Trophoblast cell (in vitro differentiated cells and primary cell): ENCODE measurements at regions not wholly inside any gene's neighbourhood (a gene's known extent, or its start where the extent isn't known, plus 50 kb on each side); places are given as distances from the start of the nearest gene placed in this dataset.

Experiments used
- DNase-seq, 2 donors: peaks; one replicate each; pipeline ENCODE4 v3.0.0-alpha.2; 2016
- H2AFZ ChIP-seq: 2 replicates; pipeline ENCODE4 v1.6.1; 2013; ENCODE audit warnings: low read length, moderate library complexity, mild to moderate bottlenecking; ENCODE audit not compliant: insufficient read depth, poor library complexity
- H2AK5ac ChIP-seq: 2 replicates; pipeline ENCODE4 v1.6.1; 2013; ENCODE audit warnings: mild to moderate bottlenecking, low read length
- H2BK120ac ChIP-seq: 2 replicates; pipeline ENCODE4 v1.6.1; 2013; ENCODE audit warnings: low read length, mild to moderate bottlenecking, moderate library complexity; ENCODE audit not compliant: insufficient read depth, poor library complexity
- H2BK12ac ChIP-seq: 2 replicates; pipeline ENCODE4 v1.6.1; 2013; ENCODE audit warnings: mild to moderate bottlenecking, low read length, moderate library complexity
- H2BK5ac ChIP-seq: 2 replicates; pipeline ENCODE4 v1.6.1; 2013; ENCODE audit warnings: low read length, low read depth, moderate library complexity, mild to moderate bottlenecking; ENCODE audit not compliant: poor library complexity
- H3K14ac ChIP-seq: 2 replicates; pipeline ENCODE4 v1.6.1; 2013; ENCODE audit warnings: mild to moderate bottlenecking, low read length
- H3K18ac ChIP-seq: 2 replicates; pipeline ENCODE4 v1.6.1; 2013; ENCODE audit warnings: mild to moderate bottlenecking, low read length
- H3K23ac ChIP-seq: 2 replicates; pipeline ENCODE4 v1.6.1; 2013; ENCODE audit warnings: low read length
- H3K27ac ChIP-seq: 2 replicates; pipeline ENCODE4 v1.5.1; 2013; ENCODE audit warnings: low read depth, mild to moderate bottlenecking, inconsistent platforms, low read length, moderate library complexity
- H3K27me3 ChIP-seq: 2 replicates; pipeline ENCODE4 v1.6.1; 2013; ENCODE audit warnings: inconsistent platforms, mild to moderate bottlenecking, low read length, moderate library complexity; ENCODE audit not compliant: insufficient read depth
- H3K36me3 ChIP-seq, 2 experiments: 1 replicate in 1 of 2; 2 replicates in 1 of 2; pipeline ENCODE4 v1.6.1; 2013; ENCODE audit warnings: low read length in 2 of 2, mild to moderate bottlenecking in 2 of 2, moderate library complexity in 1 of 2; ENCODE audit not compliant: insufficient read depth in 2 of 2, control insufficient read depth in 1 of 2
- H3K4ac ChIP-seq: 2 replicates; pipeline ENCODE4 v1.6.1; 2013; ENCODE audit warnings: low read depth, mild to moderate bottlenecking, low read length, moderate library complexity
- H3K4me1 ChIP-seq, 2 experiments: 1 replicate in 1 of 2; 2 replicates in 1 of 2; pipeline ENCODE4 v1.6.1; 2013; ENCODE audit warnings: low read length in 2 of 2, mild to moderate bottlenecking in 2 of 2, moderate library complexity in 1 of 2; ENCODE audit not compliant: insufficient read depth in 2 of 2, control insufficient read depth in 1 of 2
- H3K4me2 ChIP-seq: 2 replicates; pipeline ENCODE4 v1.6.1; 2013; ENCODE audit warnings: inconsistent platforms, mild to moderate bottlenecking, low read length, moderate library complexity
- H3K4me3 ChIP-seq: 2 replicates; pipeline ENCODE4 v1.5.1; 2013; ENCODE audit warnings: mild to moderate bottlenecking, low read depth, low read length, inconsistent platforms
- H3K79me1 ChIP-seq: one replicate; pipeline ENCODE4 v1.6.1; 2013; ENCODE audit warnings: low read length
- H3K79me2 ChIP-seq: 2 replicates; pipeline ENCODE4 v1.6.1; 2013; ENCODE audit warnings: low read length, mild to moderate bottlenecking; ENCODE audit not compliant: control insufficient read depth, insufficient read depth, poor library complexity
- H3K9ac ChIP-seq: 2 replicates; pipeline ENCODE4 v1.6.1; 2013; ENCODE audit warnings: mild to moderate bottlenecking, low read length
- H3K9me3 ChIP-seq: 2 replicates; pipeline ENCODE4 v1.6.1; 2013; ENCODE audit warnings: low read depth, mild to moderate bottlenecking, control low read depth, inconsistent platforms, low read length; ENCODE audit not compliant: insufficient read depth
- H4K12ac ChIP-seq: 2 replicates; pipeline ENCODE4 v1.6.1; 2013; ENCODE audit warnings: low read depth, mild to moderate bottlenecking, low read length, moderate library complexity
- H4K8ac ChIP-seq: 2 replicates; pipeline ENCODE4 v1.6.1; 2013; ENCODE audit warnings: low read depth, mild to moderate bottlenecking, low read length, moderate library complexity
- H4K91ac ChIP-seq: one replicate; pipeline ENCODE4 v1.6.1; 2013; ENCODE audit warnings: low read depth, mild to moderate bottlenecking, low read length, moderate library complexity
- WGBS: extraction: QIAGEN DNeasy Blood & Tissue Kit; methylation state at CpG from one replicate; pipeline ENCODE4 v1.1.7; 2013; ENCODE audit warnings: missing lambda C conversion rate; ENCODE audit not compliant: insufficient read length, insufficient coverage; ENCODE audit errors: extremely low coverage; 5-methylcytosine and 5-hydroxymethylcytosine counted together

- no peaks in the 10 kb centered on the region for H3K27me3 ChIP-seq
- H3K79me2 ChIP-seq: no peaks in the 10 kb centered on the region
- no peak overlapping the region for H3K4ac ChIP-seq
- no peak overlapping the region for H4K91ac ChIP-seq
- no peak overlapping the region for H4K8ac ChIP-seq
- H3K27ac ChIP-seq: no peak overlapping the region
- no peak overlapping the region for H3K14ac ChIP-seq
- H3K9ac ChIP-seq: no peak overlapping the region
- H2AK5ac ChIP-seq: no peak overlapping the region
- H3K4me3 ChIP-seq: no peak overlapping the region
- H3K4me1 ChIP-seq: no peaks in the 10 kb centered on the region
- no peak overlapping the region for H2BK12ac ChIP-seq
- H3K79me1 ChIP-seq: no peaks in the 10 kb centered on the region
- H3K23ac ChIP-seq: no peak overlapping the region
- H3K36me3 ChIP-seq: no peaks in the 10 kb centered on the region
- H4K12ac ChIP-seq: no peak overlapping the region
- no peaks in the 10 kb centered on the region for H3K9me3 ChIP-seq
- no peak overlapping the region for H2BK120ac ChIP-seq
- no peak overlapping the region for H2AFZ ChIP-seq
- no peak overlapping the region for H3K18ac ChIP-seq
- WGBS: no CpG with 5 or more reads among the region's 2 CpGs
- no peak overlapping the region for H3K4me2 ChIP-seq
- no peak overlapping the region for H2BK5ac ChIP-seq
- no peak for DNase-seq
Observed at GRCh38 chr5:85148701-85149100, 764.0 kb upstream of the EDIL3 start.

- Histone ChIP-seq H2BK12ac (no peak overlapping the region), H3K9ac (no peak overlapping the region), H2AFZ (no peak overlapping the region), H3K4me2 (no peak overlapping the region), H3K27ac (no peak overlapping the region), H3K79me1 (no peaks in the 10 kb centered on the region), H3K4ac (no peak overlapping the region), H2BK5ac (no peak overlapping the region), H3K23ac (no peak overlapping the region), H3K4me3 (no peak overlapping the region), H3K18ac (no peak overlapping the region), H3K36me3 (no peaks in the 10 kb centered on the region), H4K12ac (no peak overlapping the region), H4K8ac (no peak overlapping the region), H2AK5ac (no peak overlapping the region), H3K9me3 (no peaks in the 10 kb centered on the region), H3K14ac (no peak overlapping the region), H3K27me3 (no peaks in the 10 kb centered on the region), H2BK120ac (no peak overlapping the region), H3K4me1 (no peaks in the 10 kb centered on the region), H4K91ac (no peak overlapping the region), H3K79me2 (no peaks in the 10 kb centered on the region)
- WGBS: no CpG with 5 or more reads among the region's 6 CpGs
- no peak for DNase-seq
Observed at GRCh38 chr5:85159395-85159794, 774.7 kb upstream of the EDIL3 start.

- no peak overlapping the region for H3K9ac ChIP-seq
- H3K4me3 ChIP-seq: no peak overlapping the region
- no peak overlapping the region for H2AFZ ChIP-seq
- no peak overlapping the region for H4K8ac ChIP-seq
- no peak overlapping the region for H3K23ac ChIP-seq
- H3K79me2 ChIP-seq: no peaks in the 10 kb centered on the region
- H3K79me1 ChIP-seq: no peaks in the 10 kb centered on the region
- no peak overlapping the region for H2BK5ac ChIP-seq
- no peaks in the 10 kb centered on the region for H3K4me1 ChIP-seq
- no peak overlapping the region for H3K4me2 ChIP-seq
- H3K9me3 ChIP-seq: no peaks in the 10 kb centered on the region
- no peak overlapping the region for H2AK5ac ChIP-seq
- H3K18ac ChIP-seq: no peak overlapping the region
- no peak for DNase-seq
- H2BK12ac ChIP-seq: no peak overlapping the region
- no peak overlapping the region for H4K12ac ChIP-seq
- H3K36me3 ChIP-seq: no peaks in the 10 kb centered on the region
- no peak overlapping the region for H3K4ac ChIP-seq
- no peak overlapping the region for H2BK120ac ChIP-seq
- WGBS: no CpG with 5 or more reads among the region's 1 CpG
- H3K27me3 ChIP-seq: no peaks in the 10 kb centered on the region
- no peak overlapping the region for H3K14ac ChIP-seq
- H4K91ac ChIP-seq: no peak overlapping the region
- no peak overlapping the region for H3K27ac ChIP-seq
Observed at GRCh38 chr5:85168474-85168873, 783.8 kb upstream of the EDIL3 start.

DNA sequence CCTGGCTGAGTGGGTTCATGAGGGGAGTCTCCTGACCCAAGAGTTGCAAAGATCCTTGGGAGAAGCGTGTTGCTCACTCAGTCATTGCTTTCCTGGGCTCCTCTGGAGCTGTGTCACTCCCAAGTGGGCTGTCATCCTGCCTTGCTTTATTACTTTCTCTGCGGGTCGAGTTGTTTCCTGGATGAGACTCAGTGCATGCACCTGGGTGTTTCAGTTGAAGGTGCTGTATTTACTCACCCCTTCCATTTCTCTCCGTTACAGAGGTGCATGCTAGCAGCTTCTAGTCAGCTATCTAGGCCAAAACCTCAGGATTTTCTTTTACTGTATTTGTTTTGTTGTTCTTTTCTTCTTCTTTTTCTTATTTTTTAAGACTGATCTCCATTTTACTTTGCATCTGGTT is 785.5 kb upstream of the EDIL3 start:
- no CpG with 5 or more reads among the region's 4 CpGs for WGBS
- Histone ChIP-seq H3K4me1 (no peaks in the 10 kb centered on the region), H3K23ac (no peak overlapping the region), H3K79me2 (no peaks in the 10 kb centered on the region), H4K91ac (no peak overlapping the region), H3K36me3 (no peaks in the 10 kb centered on the region), H3K9ac (no peak overlapping the region), H2AFZ (no peak overlapping the region), H3K4ac (no peak overlapping the region), H4K8ac (no peak overlapping the region), H3K4me3 (no peak overlapping the region), H2BK12ac (no peak overlapping the region), H3K27me3 (no peaks in the 10 kb centered on the region), H4K12ac (no peak overlapping the region), H2BK120ac (no peak overlapping the region), H3K18ac (no peak overlapping the region), H3K27ac (no peak overlapping the region), H3K14ac (no peak overlapping the region), H2BK5ac (no peak overlapping the region), H3K4me2 (no peak overlapping the region), H2AK5ac (no peak overlapping the region), H3K79me1 (no peaks in the 10 kb centered on the region), H3K9me3 (no peaks in the 10 kb centered on the region)
- no peak for DNase-seq

DNA sequence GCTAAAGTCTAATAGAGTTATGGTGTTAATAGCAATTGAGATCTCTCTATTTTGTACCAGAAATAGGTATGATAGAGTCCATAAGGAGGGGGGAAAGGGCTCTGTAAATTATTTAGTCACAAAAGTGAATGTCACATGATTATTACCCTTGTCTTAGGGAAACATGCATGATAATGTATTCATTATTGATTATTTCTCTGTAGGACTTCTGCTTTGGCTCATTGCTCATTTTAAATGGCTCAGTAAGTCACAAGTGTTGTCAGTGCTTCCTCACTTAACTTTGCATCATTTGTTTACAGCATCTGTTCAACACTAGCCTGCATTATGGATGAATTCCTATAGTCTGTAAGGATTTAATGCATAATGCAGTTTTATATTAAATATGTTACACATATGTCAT is 788.8 kb upstream of the EDIL3 start:
- no peak overlapping the region for H3K4me3 ChIP-seq
- no peak overlapping the region for H3K27ac ChIP-seq
- H4K91ac ChIP-seq: no peak overlapping the region
- H3K23ac ChIP-seq: no peak overlapping the region
- H2AFZ ChIP-seq: no peak overlapping the region
- H3K4me1 ChIP-seq: no peaks in the 10 kb centered on the region
- H3K9ac ChIP-seq: no peak overlapping the region
- H3K14ac ChIP-seq: no peak overlapping the region
- no peak overlapping the region for H3K4me2 ChIP-seq
- no peak for DNase-seq
- H2BK12ac ChIP-seq: no peak overlapping the region
- H2BK5ac ChIP-seq: no peak overlapping the region
- H3K4ac ChIP-seq: no peak overlapping the region
- no peak overlapping the region for H2BK120ac ChIP-seq
- no peaks in the 10 kb centered on the region for H3K9me3 ChIP-seq
- H3K27me3 ChIP-seq: no peaks in the 10 kb centered on the region
- H4K8ac ChIP-seq: no peak overlapping the region
- H3K79me2 ChIP-seq: no peaks in the 10 kb centered on the region
- H2AK5ac ChIP-seq: no peak overlapping the region
- no peaks in the 10 kb centered on the region for H3K36me3 ChIP-seq
- H4K12ac ChIP-seq: no peak overlapping the region
- no peak overlapping the region for H3K18ac ChIP-seq
- H3K79me1 ChIP-seq: no peaks in the 10 kb centered on the region
